ENCODE measurements at regions not wholly inside any gene's neighbourhood (a gene's known extent, or its start where the extent isn't known, plus 50 kb on each side); places are given as distances from the start of the nearest gene placed in this dataset.

DNA sequence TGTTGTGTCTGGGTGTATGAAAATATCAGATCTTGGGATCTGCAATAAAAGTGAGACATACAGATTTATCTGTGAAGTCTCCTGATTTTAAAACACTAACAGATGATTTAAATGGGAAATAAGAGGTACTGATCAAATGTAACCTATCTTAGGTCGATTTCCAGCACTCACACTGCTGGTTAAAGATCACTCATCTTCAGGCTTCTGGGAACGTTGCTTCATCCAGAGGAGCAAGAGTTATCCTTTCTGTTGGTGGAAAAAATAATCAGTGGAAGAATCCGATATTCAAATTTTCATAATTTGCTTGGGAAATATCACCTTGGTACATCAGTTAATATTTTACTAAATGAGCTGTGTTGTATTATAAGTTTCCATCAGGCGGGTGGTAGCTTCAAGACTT lies 876.8 kb upstream of the WWC1 start:
- TF ChIP-seq CSDC2 (CRISPR knock-in tag; IDR thresholded peaks at IDR 0.05): no peak
- TF ChIP-seq ARNTL (CRISPR knock-in tag; IDR thresholded peaks at IDR 0.05; ENCODE audit: borderline replicate concordance, low read depth): no peak
- TF ChIP-seq RARB (CRISPR knock-in tag; IDR thresholded peaks at IDR 0.05): no peak
- TF ChIP-seq SNAI2 (CRISPR knock-in tag; IDR thresholded peaks at IDR 0.05): no peak

Measured in SK-N-SH treated with all-trans-retinoic acid at 6 μM for 48 hours (cell line).